ENCODE measurements at regions not wholly inside any gene's neighbourhood (a gene's known extent, or its start where the extent isn't known, plus 50 kb on each side); places are given as distances from the start of the nearest gene placed in this dataset.

- Histone ChIP-seq H3K4me2 (no peak overlapping the region), H3K9me2 (replicated peaks; ENCODE audit: insufficient read depth) (no peaks in the 10 kb centered on the region), H3K9me3 (ENCODE audit: low read depth) (no peaks in the 10 kb centered on the region), H3K27me3 (no peaks in the 10 kb centered on the region), H4K20me1 (ENCODE audit: insufficient read depth, poor library complexity, severe bottlenecking) (no peaks in the 10 kb centered on the region), H2AFZ (no peak overlapping the region), H3K4me1 (ENCODE audit: insufficient read depth) (peaks cover 6% of the 10 kb centered on the region), H3K4me3 (no peak overlapping the region), H3K79me2 (no peaks in the 10 kb centered on the region), H3K27ac (no peak overlapping the region), H3K36me3 (replicated peaks; ENCODE audit: insufficient read depth, low read depth) (no peaks in the 10 kb centered on the region)
- 41% methylated on average over 2 of the region's 2 CpGs for WGBS (ENCODE audit: low lambda C conversion rate, missing lambda C conversion rate)
- no peak for TF ChIP-seq EZH2phosphoT487 (IDR thresholded peaks at IDR 0.05; ENCODE audit: low read depth, severe bottlenecking, unreplicated experiment)
- no peak for TF ChIP-seq EZH2 (IDR thresholded peaks at IDR 0.05; ENCODE audit: borderline replicate concordance)
- TF ChIP-seq, protein P1, sequence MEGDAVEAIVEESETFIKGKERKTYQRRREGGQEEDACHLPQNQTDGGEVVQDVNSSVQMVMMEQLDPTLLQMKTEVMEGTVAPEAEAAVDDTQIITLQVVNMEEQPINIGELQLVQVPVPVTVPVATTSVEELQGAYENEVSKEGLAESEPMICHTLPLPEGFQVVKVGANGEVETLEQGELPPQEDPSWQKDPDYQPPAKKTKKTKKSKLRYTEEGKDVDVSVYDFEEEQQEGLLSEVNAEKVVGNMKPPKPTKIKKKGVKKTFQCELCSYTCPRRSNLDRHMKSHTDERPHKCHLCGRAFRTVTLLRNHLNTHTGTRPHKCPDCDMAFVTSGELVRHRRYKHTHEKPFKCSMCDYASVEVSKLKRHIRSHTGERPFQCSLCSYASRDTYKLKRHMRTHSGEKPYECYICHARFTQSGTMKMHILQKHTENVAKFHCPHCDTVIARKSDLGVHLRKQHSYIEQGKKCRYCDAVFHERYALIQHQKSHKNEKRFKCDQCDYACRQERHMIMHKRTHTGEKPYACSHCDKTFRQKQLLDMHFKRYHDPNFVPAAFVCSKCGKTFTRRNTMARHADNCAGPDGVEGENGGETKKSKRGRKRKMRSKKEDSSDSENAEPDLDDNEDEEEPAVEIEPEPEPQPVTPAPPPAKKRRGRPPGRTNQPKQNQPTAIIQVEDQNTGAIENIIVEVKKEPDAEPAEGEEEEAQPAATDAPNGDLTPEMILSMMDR (IDR thresholded peaks at IDR 0.05; ENCODE audit: poor library complexity), result no peak
- DNase-seq (ENCODE audit: low spot score), result no peak
Measured at GRCh38 chr20:12223057-12223456, 305.4 kb downstream of the BTBD3 start.

DNA sequence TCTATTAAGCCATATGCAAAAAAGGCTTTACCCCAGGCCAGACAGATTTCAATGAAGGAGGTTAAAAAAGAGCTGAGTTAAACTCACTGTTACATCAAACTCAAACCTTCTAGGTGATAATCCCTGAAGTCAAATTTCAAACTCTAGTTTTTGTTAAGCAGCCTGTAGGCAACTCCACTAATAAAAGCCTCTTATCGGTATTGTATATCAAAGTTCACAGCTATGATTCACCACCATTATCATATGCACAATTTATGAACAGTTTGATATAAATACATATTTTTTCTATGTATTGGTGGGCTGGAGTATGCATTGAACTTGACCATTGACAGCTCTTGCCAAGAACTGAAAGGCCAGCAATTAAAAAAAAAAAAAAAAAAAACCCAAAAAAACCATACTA is 308.2 kb downstream of the BTBD3 start:
- Histone ChIP-seq H3K27me3 (no peaks in the 10 kb centered on the region), H3K79me2 (no peaks in the 10 kb centered on the region), H2AFZ (no peak overlapping the region), H3K4me3 (no peak overlapping the region), H3K4me2 (no peak overlapping the region), H4K20me1 (ENCODE audit: insufficient read depth, poor library complexity, severe bottlenecking) (no peaks in the 10 kb centered on the region), H3K36me3 (replicated peaks; ENCODE audit: insufficient read depth, low read depth) (no peaks in the 10 kb centered on the region), H3K4me1 (ENCODE audit: insufficient read depth) (peaks cover 6% of the 10 kb centered on the region), H3K9me3 (ENCODE audit: low read depth) (no peaks in the 10 kb centered on the region), H3K27ac (no peak overlapping the region), H3K9me2 (replicated peaks; ENCODE audit: insufficient read depth) (no peaks in the 10 kb centered on the region)
- 87% methylated on average over 1 of the region's 1 CpG for WGBS (ENCODE audit: low lambda C conversion rate, missing lambda C conversion rate)
- TF ChIP-seq EZH2 (IDR thresholded peaks at IDR 0.05; ENCODE audit: borderline replicate concordance), result no peak
- TF ChIP-seq, protein P1 (IDR thresholded peaks at IDR 0.05; ENCODE audit: poor library complexity), result no peak
- no peak for TF ChIP-seq EZH2phosphoT487 (IDR thresholded peaks at IDR 0.05; ENCODE audit: low read depth, severe bottlenecking, unreplicated experiment)
- DNase-seq (ENCODE audit: low spot score), result no peak

DNA sequence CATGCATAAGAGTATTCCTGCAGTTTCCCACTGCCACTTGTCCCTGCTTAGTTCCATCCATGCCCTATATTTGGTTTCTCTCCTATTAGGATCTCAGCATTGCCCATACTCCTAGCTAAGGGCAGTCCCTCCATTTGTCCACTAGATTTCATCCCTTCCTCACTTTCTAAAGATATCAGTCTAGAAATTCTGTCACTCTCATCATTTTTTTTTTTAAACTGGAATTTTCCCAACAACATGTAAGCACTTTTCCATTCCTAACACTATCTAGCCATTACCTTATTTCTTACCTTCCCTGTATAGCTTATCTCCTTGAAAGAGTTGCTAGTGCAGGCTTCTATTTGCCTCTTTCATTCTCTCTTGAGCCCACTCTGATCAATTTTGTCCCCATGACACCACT is 312.2 kb downstream of the BTBD3 start:
- Histone ChIP-seq H3K4me1 (ENCODE audit: insufficient read depth) (no peaks in the 10 kb centered on the region), H3K4me2 (no peak overlapping the region), H3K9me3 (ENCODE audit: low read depth) (no peaks in the 10 kb centered on the region), H3K27me3 (no peaks in the 10 kb centered on the region), H3K4me3 (no peak overlapping the region), H3K79me2 (no peaks in the 10 kb centered on the region), H4K20me1 (ENCODE audit: insufficient read depth, poor library complexity, severe bottlenecking) (no peaks in the 10 kb centered on the region), H3K9me2 (replicated peaks; ENCODE audit: insufficient read depth) (no peaks in the 10 kb centered on the region), H3K36me3 (replicated peaks; ENCODE audit: insufficient read depth, low read depth) (no peaks in the 10 kb centered on the region), H2AFZ (no peak overlapping the region), H3K27ac (no peak overlapping the region)
- TF ChIP-seq EZH2phosphoT487 (IDR thresholded peaks at IDR 0.05; ENCODE audit: low read depth, severe bottlenecking, unreplicated experiment), result no peak
- TF ChIP-seq, protein P1 (IDR thresholded peaks at IDR 0.05; ENCODE audit: poor library complexity), result no peak
- no peak for TF ChIP-seq EZH2 (IDR thresholded peaks at IDR 0.05; ENCODE audit: borderline replicate concordance)
- no peak for DNase-seq (ENCODE audit: low spot score)

- Histone ChIP-seq H3K4me2 (no peak overlapping the region), H3K9me3 (ENCODE audit: low read depth) (no peaks in the 10 kb centered on the region), H3K36me3 (replicated peaks; ENCODE audit: insufficient read depth, low read depth) (no peaks in the 10 kb centered on the region), H3K4me3 (no peak overlapping the region), H3K27ac (no peak overlapping the region), H3K27me3 (no peaks in the 10 kb centered on the region), H2AFZ (no peak overlapping the region), H3K79me2 (no peaks in the 10 kb centered on the region), H3K9me2 (replicated peaks; ENCODE audit: insufficient read depth) (no peaks in the 10 kb centered on the region), H3K4me1 (ENCODE audit: insufficient read depth) (no peaks in the 10 kb centered on the region), H4K20me1 (ENCODE audit: insufficient read depth, poor library complexity, severe bottlenecking) (no peaks in the 10 kb centered on the region)
- no peak for DNase-seq (ENCODE audit: low spot score)
- TF ChIP-seq EZH2phosphoT487 (IDR thresholded peaks at IDR 0.05; ENCODE audit: low read depth, severe bottlenecking, unreplicated experiment), result no peak
- TF ChIP-seq EZH2 (IDR thresholded peaks at IDR 0.05; ENCODE audit: borderline replicate concordance), result no peak
- TF ChIP-seq, protein P1 (IDR thresholded peaks at IDR 0.05; ENCODE audit: poor library complexity), result no peak
- WGBS (ENCODE audit: low lambda C conversion rate, missing lambda C conversion rate), result 78% methylated on average over 6 of the region's 6 CpGs
Measured at GRCh38 chr20:12237772-12238171, 320.1 kb downstream of the BTBD3 start.

Data from hepatocyte (in vitro differentiated cells).